ENCODE measurements at regions not wholly inside any gene's neighbourhood (a gene's known extent, or its start where the extent isn't known, plus 50 kb on each side); places are given as distances from the start of the nearest gene placed in this dataset.

GRCh38 chr16:52742608-52743170 is 195.7 kb upstream of the TOX3 start:
- TF ChIP-seq CTCF (IDR thresholded peaks at IDR 0.05; ENCODE audit: low read depth, low read length, poor library complexity, severe bottlenecking) = no peak
- TF ChIP-seq EZH2phosphoT487 (IDR thresholded peaks at IDR 0.05; ENCODE audit: borderline replicate concordance, low read length) = no peak
